Testis (tissue), 2 donors: ENCODE measurements at regions not wholly inside any gene's neighbourhood (a gene's known extent, or its start where the extent isn't known, plus 50 kb on each side); places are given as distances from the start of the nearest gene placed in this dataset.

Experiments
- CTCF ChIP-seq, 3 experiments: fragments of 450-650 bp in 2 of 3; fragments of 200-600 bp in 1 of 3; sonication (generic) in 1 of 3; IDR thresholded peaks; one replicate each; pipeline ENCODE4 v1.5.1; 2016 to 2019; ENCODE audit warnings: antibody characterized with exemption in 3 of 3, mild to moderate bottlenecking in 2 of 3, moderate library complexity in 1 of 3
- POLR2A ChIP-seq: fragments of 450-650 bp; IDR thresholded peaks from one replicate; pipeline ENCODE4 v1.6.1; 2017; ENCODE audit warnings: antibody characterized with exemption, mild to moderate bottlenecking, moderate library complexity

- TF ChIP-seq CTCF (IDR thresholded peaks at IDR 0.05) (no peak), POLR2A (no peak)
These were observed 176.8 kb upstream of the CHRM3 start for GRCh38 chr1:239209591-239209990.
